GM12873 (cell line): ENCODE measurements at regions not wholly inside any gene's neighbourhood (a gene's known extent, or its start where the extent isn't known, plus 50 kb on each side); places are given as distances from the start of the nearest gene placed in this dataset.

Source experiments
- TF ChIP-seq, protein P1 (sequence below): IDR thresholded peaks from 2 replicates; pipeline ENCODE4 v1.5.1; 2012; ENCODE audit warnings: low read depth, mild to moderate bottlenecking, moderate library complexity, low read length, control low read depth; ENCODE audit not compliant: insufficient read depth; ENCODE audit errors: missing control alignments

DNA sequence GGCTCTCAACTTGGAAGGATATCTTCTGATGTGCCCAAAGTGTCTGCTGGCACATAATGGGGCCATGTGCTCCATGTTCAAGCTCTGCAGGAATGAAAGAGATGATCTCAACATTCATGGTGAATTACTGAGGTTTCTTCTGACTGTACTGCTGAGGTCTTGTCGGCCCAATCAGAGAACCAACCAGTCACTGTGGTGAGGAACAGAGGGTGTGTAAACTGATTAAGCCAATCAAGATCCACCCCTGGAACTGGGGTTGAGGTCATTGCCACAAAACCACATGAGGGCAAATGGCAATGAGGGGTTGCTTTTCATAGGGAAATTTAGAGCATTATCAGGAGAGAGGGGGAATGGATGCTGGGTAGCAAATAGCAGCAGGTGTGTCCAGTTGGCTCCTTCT lies 152.3 kb upstream of the RAG2 start:
- TF ChIP-seq, protein P1, sequence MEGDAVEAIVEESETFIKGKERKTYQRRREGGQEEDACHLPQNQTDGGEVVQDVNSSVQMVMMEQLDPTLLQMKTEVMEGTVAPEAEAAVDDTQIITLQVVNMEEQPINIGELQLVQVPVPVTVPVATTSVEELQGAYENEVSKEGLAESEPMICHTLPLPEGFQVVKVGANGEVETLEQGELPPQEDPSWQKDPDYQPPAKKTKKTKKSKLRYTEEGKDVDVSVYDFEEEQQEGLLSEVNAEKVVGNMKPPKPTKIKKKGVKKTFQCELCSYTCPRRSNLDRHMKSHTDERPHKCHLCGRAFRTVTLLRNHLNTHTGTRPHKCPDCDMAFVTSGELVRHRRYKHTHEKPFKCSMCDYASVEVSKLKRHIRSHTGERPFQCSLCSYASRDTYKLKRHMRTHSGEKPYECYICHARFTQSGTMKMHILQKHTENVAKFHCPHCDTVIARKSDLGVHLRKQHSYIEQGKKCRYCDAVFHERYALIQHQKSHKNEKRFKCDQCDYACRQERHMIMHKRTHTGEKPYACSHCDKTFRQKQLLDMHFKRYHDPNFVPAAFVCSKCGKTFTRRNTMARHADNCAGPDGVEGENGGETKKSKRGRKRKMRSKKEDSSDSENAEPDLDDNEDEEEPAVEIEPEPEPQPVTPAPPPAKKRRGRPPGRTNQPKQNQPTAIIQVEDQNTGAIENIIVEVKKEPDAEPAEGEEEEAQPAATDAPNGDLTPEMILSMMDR = no peak

DNA sequence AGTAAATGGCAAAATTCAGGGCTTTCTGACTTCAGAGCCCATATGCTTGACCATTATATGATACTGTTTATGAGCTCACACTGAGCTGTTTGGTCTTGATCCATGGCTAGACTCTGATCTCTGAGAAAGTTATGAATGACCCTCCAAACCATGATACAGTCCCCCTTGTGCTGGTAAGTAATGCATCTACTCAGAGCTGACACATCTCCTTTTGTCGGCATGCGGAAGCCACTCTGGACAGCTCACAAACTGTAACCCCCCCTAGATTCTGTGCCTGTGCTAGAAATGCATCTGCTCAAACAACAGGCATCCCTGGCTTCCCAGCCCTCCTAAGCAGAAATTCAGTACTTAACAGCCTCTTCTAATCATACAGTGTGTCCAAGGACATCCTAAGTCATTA lies 150.8 kb upstream of the RAG2 start:
- TF ChIP-seq, protein P1 = no peak

DNA sequence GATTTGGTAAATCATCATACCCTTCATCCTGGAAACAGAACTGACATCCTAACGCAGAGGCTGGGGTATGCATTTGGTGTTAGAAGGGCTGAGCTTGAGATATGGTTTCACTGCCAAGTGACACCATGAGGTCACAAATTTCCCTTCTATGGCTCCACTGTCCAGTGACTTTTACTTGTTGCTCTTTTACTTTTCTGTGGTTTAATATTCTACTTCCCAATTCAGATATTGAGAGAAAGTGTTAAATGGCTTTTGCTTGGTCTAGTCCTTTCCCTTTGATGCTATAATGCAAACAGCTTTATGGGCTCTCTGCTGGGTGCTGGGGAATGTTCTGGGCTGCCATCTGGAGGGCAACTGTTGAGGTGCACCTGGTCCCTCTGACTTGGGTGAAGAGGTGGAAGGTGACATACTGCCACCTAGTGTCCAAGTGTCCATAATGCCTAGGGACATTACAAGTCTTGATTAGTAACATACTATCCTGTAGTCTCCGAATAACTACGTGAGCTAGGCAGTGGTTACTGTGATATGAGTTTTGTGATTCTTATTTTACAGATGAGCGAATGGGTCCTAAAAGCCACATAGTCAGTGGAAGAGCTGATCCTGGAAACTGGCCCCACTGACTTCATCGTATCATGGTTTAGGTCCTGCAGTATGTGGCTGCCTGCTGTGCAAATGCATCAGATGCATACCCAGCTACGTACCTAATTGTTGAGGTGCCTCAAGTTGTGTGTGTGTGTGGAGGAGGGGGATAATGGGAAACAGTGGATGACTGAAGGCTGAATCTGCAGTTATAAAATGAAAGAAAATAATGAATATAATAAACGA lies 149.1 kb upstream of the RAG2 start:
- TF ChIP-seq, protein P1 = peak; percentile 99

DNA sequence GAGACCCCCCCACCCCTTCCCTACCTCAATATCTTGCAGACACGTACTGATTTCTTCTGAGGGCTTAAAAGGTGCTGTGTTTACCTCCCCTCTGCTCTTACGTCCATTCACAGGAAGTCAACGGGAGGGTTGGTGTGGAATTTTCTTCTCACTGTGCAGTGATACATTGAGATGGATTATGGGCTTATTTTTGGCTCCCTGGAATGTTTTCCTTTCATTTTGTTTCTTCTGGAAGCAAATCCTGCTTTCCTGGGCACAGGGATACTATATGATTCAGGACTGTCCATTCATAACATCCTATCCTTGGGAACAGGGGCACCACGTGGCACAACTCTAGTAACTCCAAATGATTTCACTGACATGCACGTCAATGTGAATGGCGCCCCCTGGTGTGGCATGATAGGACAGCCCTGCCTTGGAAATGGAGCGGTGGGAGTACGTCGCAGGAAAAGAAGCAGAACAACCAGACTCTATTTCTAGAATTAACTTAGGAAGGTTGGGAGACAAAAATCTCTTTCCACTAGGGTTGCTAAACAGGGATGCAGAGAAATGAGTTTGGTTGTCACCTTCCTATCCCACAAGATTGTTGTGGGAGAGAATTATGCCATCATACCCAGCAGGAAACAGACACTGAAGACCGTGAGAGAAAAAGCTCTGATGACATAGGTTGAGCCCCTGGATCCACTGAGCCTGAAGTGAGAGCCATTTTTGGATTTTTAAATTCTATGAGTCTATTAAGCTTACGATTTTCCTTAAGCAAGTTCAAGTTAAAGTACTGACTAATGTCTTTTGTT lies 146.5 kb upstream of the RAG2 start:
- TF ChIP-seq, protein P1 = peak; percentile 84

DNA sequence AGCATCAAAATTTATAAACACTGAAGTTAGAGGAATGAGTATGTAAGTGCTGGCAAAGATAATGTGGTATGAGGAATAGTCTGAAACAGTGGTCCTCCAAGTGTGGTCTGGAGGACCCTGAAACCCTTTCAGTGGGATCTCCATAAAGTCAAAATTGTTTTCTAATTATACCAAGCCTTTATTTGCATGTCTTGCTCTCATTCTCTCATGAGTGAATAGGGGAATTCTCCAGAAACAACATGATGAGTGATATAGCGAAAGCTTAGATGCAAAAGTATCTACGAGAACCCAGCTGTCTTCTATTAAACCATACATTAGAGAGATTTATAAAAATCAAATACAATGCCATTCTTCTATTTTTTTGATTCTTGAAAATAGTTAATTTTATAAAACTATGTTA lies 145.0 kb upstream of the RAG2 start:
- TF ChIP-seq, protein P1 = no peak

DNA sequence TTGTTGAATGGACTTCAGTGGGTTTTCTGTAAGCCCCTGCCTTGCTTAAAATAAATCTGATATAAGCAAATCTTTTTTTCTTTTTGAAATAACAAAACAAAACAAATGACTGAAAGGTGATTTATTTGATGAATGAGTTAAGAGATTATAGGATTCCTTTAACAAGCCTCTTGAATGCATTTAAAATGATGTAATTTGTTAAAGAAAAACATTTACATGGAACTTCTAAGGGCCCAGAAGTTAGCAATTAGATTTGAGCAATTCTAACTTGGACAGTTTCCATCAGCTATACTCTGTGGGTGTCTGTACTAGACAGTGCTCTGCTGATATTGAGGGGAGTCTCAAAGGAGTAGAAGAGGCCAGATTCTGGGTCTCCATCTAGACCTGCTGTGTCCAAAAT lies 143.5 kb upstream of the RAG2 start:
- TF ChIP-seq, protein P1 = no peak

DNA sequence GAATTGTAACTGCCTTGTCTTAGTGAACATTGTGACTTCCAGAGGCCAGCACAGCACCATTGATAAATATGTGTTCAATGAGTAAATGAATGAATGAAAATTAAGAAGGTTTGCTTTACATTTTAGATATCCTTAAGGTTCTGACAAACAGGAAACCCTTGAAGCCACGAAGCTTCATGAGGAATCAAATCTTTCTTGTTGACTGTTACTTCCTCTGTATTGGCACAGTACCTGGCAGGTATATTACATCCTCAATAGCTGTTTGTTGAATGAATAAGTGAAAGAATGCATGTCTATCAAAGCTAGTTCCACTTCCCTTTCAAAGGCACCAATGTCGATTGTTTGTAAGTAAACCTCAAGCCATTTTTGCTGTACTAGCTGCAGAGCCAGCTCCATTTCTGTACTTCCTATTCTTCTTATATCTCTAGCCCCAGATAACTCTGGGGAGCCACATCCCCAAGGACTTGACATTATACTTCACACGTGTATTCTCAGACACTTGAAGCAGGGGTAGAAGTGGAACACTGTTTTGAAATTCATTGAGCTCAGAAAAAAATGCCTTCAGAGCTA lies 140.3 kb upstream of the RAG2 start:
- TF ChIP-seq, protein P1 = no peak
